ENCODE measurements at regions not wholly inside any gene's neighbourhood (a gene's known extent, or its start where the extent isn't known, plus 50 kb on each side); places are given as distances from the start of the nearest gene placed in this dataset.

GRCh38 chr6:100257793-100258395 lies 206.8 kb downstream of the SIM1 start:
- DNase-seq, result peak; percentile 47
- Histone ChIP-seq H3K36me3 (ENCODE audit: control insufficient read depth, insufficient read depth, low read length) (no peaks in the 10 kb centered on the region), H3K27ac (ENCODE audit: low read length) (no peak overlapping the region), H3K27me3 (ENCODE audit: control insufficient read depth, insufficient read depth, low read length) (no peaks in the 10 kb centered on the region), H3K9me3 (replicated peaks; ENCODE audit: control insufficient read depth, low read depth, low read length) (no peaks in the 10 kb centered on the region), H3K4me1 (ENCODE audit: control insufficient read depth, insufficient read depth, low read length) (no peaks in the 10 kb centered on the region), H3K4me3 (ENCODE audit: low read length) (no peak overlapping the region)
- WGBS (ENCODE audit: insufficient coverage), result no CpG with 5 or more reads among the region's 4 CpGs

- WGBS (ENCODE audit: insufficient coverage), result 78% methylated on average over 5 of the region's 5 CpGs
- Histone ChIP-seq H3K9me3 (replicated peaks; ENCODE audit: control insufficient read depth, low read depth, low read length) (no peaks in the 10 kb centered on the region), H3K4me1 (ENCODE audit: control insufficient read depth, insufficient read depth, low read length) (no peaks in the 10 kb centered on the region), H3K36me3 (ENCODE audit: control insufficient read depth, insufficient read depth, low read length) (no peaks in the 10 kb centered on the region), H3K27me3 (ENCODE audit: control insufficient read depth, insufficient read depth, low read length) (no peaks in the 10 kb centered on the region), H3K4me3 (ENCODE audit: low read length) (no peak overlapping the region), H3K27ac (ENCODE audit: low read length) (no peak overlapping the region)
- no peak for DNase-seq
Observed at GRCh38 chr6:100255701-100256100, 209.0 kb downstream of the SIM1 start.

- Histone ChIP-seq H3K4me3 (ENCODE audit: low read length) (no peak overlapping the region), H3K36me3 (ENCODE audit: control insufficient read depth, insufficient read depth, low read length) (no peaks in the 10 kb centered on the region), H3K27me3 (ENCODE audit: control insufficient read depth, insufficient read depth, low read length) (no peaks in the 10 kb centered on the region), H3K4me1 (ENCODE audit: control insufficient read depth, insufficient read depth, low read length) (no peaks in the 10 kb centered on the region), H3K9me3 (replicated peaks; ENCODE audit: control insufficient read depth, low read depth, low read length) (no peaks in the 10 kb centered on the region), H3K27ac (ENCODE audit: low read length) (no peak overlapping the region)
- WGBS (ENCODE audit: insufficient coverage), result no CpG with 5 or more reads among the region's 1 CpG
- no peak for DNase-seq
Observed at GRCh38 chr6:100247123-100247522, 217.6 kb downstream of the SIM1 start.

GRCh38 chr6:100246206-100246605 lies 218.5 kb downstream of the SIM1 start:
- no CpG with 5 or more reads among the region's 1 CpG for WGBS (ENCODE audit: insufficient coverage)
- no peak overlapping the region for H3K4me3 ChIP-seq (ENCODE audit: low read length)

GRCh38 chr6:100240798-100241197 lies 223.9 kb downstream of the SIM1 start:
- DNase-seq, result no peak
- Histone ChIP-seq H3K36me3 (ENCODE audit: control insufficient read depth, insufficient read depth, low read length) (no peaks in the 10 kb centered on the region), H3K27ac (ENCODE audit: low read length) (no peak overlapping the region), H3K4me3 (ENCODE audit: low read length) (no peak overlapping the region), H3K4me1 (ENCODE audit: control insufficient read depth, insufficient read depth, low read length) (no peaks in the 10 kb centered on the region), H3K27me3 (ENCODE audit: control insufficient read depth, insufficient read depth, low read length) (no peaks in the 10 kb centered on the region), H3K9me3 (replicated peaks; ENCODE audit: control insufficient read depth, low read depth, low read length) (no peaks in the 10 kb centered on the region)

More at GRCh38 chr6:100246206-100246605, 218.5 kb downstream of the SIM1 start:
- H3K4me1 ChIP-seq (ENCODE audit: control insufficient read depth, insufficient read depth, low read length), result no peaks in the 10 kb centered on the region
- H3K27ac ChIP-seq (ENCODE audit: low read length), result no peak overlapping the region
- DNase-seq, result no peak
- no peaks in the 10 kb centered on the region for H3K36me3 ChIP-seq (ENCODE audit: control insufficient read depth, insufficient read depth, low read length)
- H3K9me3 ChIP-seq (replicated peaks; ENCODE audit: control insufficient read depth, low read depth, low read length), result no peaks in the 10 kb centered on the region
- H3K27me3 ChIP-seq (ENCODE audit: control insufficient read depth, insufficient read depth, low read length), result no peaks in the 10 kb centered on the region

GRCh38 chr6:100237821-100238220 lies 226.9 kb downstream of the SIM1 start:
- H3K27ac ChIP-seq (ENCODE audit: low read length), result no peak overlapping the region
- H3K9me3 ChIP-seq (replicated peaks; ENCODE audit: control insufficient read depth, low read depth, low read length), result no peaks in the 10 kb centered on the region
- no peak overlapping the region for H3K4me3 ChIP-seq (ENCODE audit: low read length)
- no peaks in the 10 kb centered on the region for H3K36me3 ChIP-seq (ENCODE audit: control insufficient read depth, insufficient read depth, low read length)
- no peaks in the 10 kb centered on the region for H3K4me1 ChIP-seq (ENCODE audit: control insufficient read depth, insufficient read depth, low read length)
- no CpG with 5 or more reads among the region's 2 CpGs for WGBS (ENCODE audit: insufficient coverage)
- no peaks in the 10 kb centered on the region for H3K27me3 ChIP-seq (ENCODE audit: control insufficient read depth, insufficient read depth, low read length)
- DNase-seq, result no peak

- whole genome bisulfite sequencing (ENCODE audit: insufficient coverage), result 83% methylated on average over 1 of the region's 2 CpGs
- DNase-seq, result no peak
- no peak overlapping the region for H3K4me3 ChIP-seq (ENCODE audit: low read length)
- H3K36me3 ChIP-seq (ENCODE audit: control insufficient read depth, insufficient read depth, low read length), result no peaks in the 10 kb centered on the region
- H3K4me1 ChIP-seq (ENCODE audit: control insufficient read depth, insufficient read depth, low read length), result no peaks in the 10 kb centered on the region
- no peaks in the 10 kb centered on the region for H3K9me3 ChIP-seq (replicated peaks; ENCODE audit: control insufficient read depth, low read depth, low read length)
- no peaks in the 10 kb centered on the region for H3K27me3 ChIP-seq (ENCODE audit: control insufficient read depth, insufficient read depth, low read length)
- no peak overlapping the region for H3K27ac ChIP-seq (ENCODE audit: low read length)
Observed at GRCh38 chr6:100236389-100236788, 228.3 kb downstream of the SIM1 start.

GRCh38 chr6:100235631-100236030 lies 229.1 kb downstream of the SIM1 start:
- DNase-seq, result no peak
- H3K27me3 ChIP-seq (ENCODE audit: control insufficient read depth, insufficient read depth, low read length), result no peaks in the 10 kb centered on the region
- no peaks in the 10 kb centered on the region for H3K36me3 ChIP-seq (ENCODE audit: control insufficient read depth, insufficient read depth, low read length)
- no peak overlapping the region for H3K27ac ChIP-seq (ENCODE audit: low read length)
- peaks cover 5% of the 10 kb centered on the region for H3K4me1 ChIP-seq (ENCODE audit: control insufficient read depth, insufficient read depth, low read length)
- H3K9me3 ChIP-seq (replicated peaks; ENCODE audit: control insufficient read depth, low read depth, low read length), result no peaks in the 10 kb centered on the region
- no peak overlapping the region for H3K4me3 ChIP-seq (ENCODE audit: low read length)

GRCh38 chr6:100234625-100235024 lies 230.1 kb downstream of the SIM1 start:
- DNase-seq, result no peak
- H3K27me3 ChIP-seq (ENCODE audit: control insufficient read depth, insufficient read depth, low read length), result no peaks in the 10 kb centered on the region
- no peaks in the 10 kb centered on the region for H3K9me3 ChIP-seq (replicated peaks; ENCODE audit: control insufficient read depth, low read depth, low read length)
- H3K27ac ChIP-seq (ENCODE audit: low read length), result no peak overlapping the region
- H3K4me3 ChIP-seq (ENCODE audit: low read length), result no peak overlapping the region
- peaks cover 11% of the 10 kb centered on the region for H3K4me1 ChIP-seq (ENCODE audit: control insufficient read depth, insufficient read depth, low read length)
- H3K36me3 ChIP-seq (ENCODE audit: control insufficient read depth, insufficient read depth, low read length), result no peaks in the 10 kb centered on the region
- WGBS (ENCODE audit: insufficient coverage), result no CpG with 5 or more reads among the region's 3 CpGs

GRCh38 chr6:100232781-100233573 lies 231.7 kb downstream of the SIM1 start:
- H3K4me1 ChIP-seq (ENCODE audit: control insufficient read depth, insufficient read depth, low read length), result peaks cover 11% of the 10 kb centered on the region
- WGBS (ENCODE audit: insufficient coverage), result no CpG with 5 or more reads among the region's 5 CpGs
- H3K4me3 ChIP-seq (ENCODE audit: low read length), result no peak overlapping the region
- H3K9me3 ChIP-seq (replicated peaks; ENCODE audit: control insufficient read depth, low read depth, low read length), result no peaks in the 10 kb centered on the region
- no peak overlapping the region for H3K27ac ChIP-seq (ENCODE audit: low read length)
- H3K27me3 ChIP-seq (ENCODE audit: control insufficient read depth, insufficient read depth, low read length), result no peaks in the 10 kb centered on the region
- H3K36me3 ChIP-seq (ENCODE audit: control insufficient read depth, insufficient read depth, low read length), result no peaks in the 10 kb centered on the region
- no peak for DNase-seq

Measured in muscle of leg (tissue), 3 donors.